ENCODE measurements at regions not wholly inside any gene's neighbourhood (a gene's known extent, or its start where the extent isn't known, plus 50 kb on each side); places are given as distances from the start of the nearest gene placed in this dataset.

- ChIA-PET CTCF (no interaction called here), POLR2A (ENCODE audit: unreplicated experiment) (no interaction called here)
- no peak overlapping the region for H3K4me2 ChIP-seq (ENCODE audit: low read depth, low read length)
- no peak overlapping the region for H2AK9ac ChIP-seq (replicated peaks; ENCODE audit: low read depth, low read length, poor library complexity)
- H3K56ac ChIP-seq (ENCODE audit: extremely low read depth, insufficient read depth, low read length): no peak overlapping the region
- H4K8ac ChIP-seq (ENCODE audit: low read depth in 2 of 2, low read length in 2 of 2): no peak overlapping the region
- no TSS peak for BruUV-seq (replicated peaks)
- no peak overlapping the region for H3K4me3 ChIP-seq (ENCODE audit: insufficient read depth, low read depth, low read length)
- H3K36me3 ChIP-seq (ENCODE audit: control insufficient read depth, insufficient read depth, low read length): no peaks in the 10 kb centered on the region
- H2BK15ac ChIP-seq (ENCODE audit: low read depth, low read length): no peak overlapping the region
- no peak overlapping the region for H2BK120ac ChIP-seq (ENCODE audit: low read depth, low read length)
- H4K5ac ChIP-seq (ENCODE audit: low read depth, low read length): no peak overlapping the region
- no peak overlapping the region for H2BK20ac ChIP-seq (ENCODE audit: low read depth, low read length)
- no peak overlapping the region for H3K4ac ChIP-seq (ENCODE audit: low read depth, low read length)
- TF ChIP-seq ELK1 (IDR thresholded peaks at IDR 0.05; ENCODE audit: borderline replicate concordance, low read depth, low read length) (no peak), FOS (IDR thresholded peaks at IDR 0.05; ENCODE audit: low read depth, low read length) (no peak), RAD21 (IDR thresholded peaks at IDR 0.05; ENCODE audit: low read length) (no peak)
- ATAC-seq (ENCODE audit: low read depth): no peak
- WGBS, 2 experiments (ENCODE audit: extremely low coverage in 2 of 2, insufficient read length in 1 of 2): 40% methylated on average over 1 of the region's 5 CpGs; no CpG with 5 or more reads in 1 of the 2 experiments
- H2BK5ac ChIP-seq (ENCODE audit: low read depth, low read length, poor library complexity, severe bottlenecking): no peak overlapping the region
- no peak overlapping the region for H4K91ac ChIP-seq (ENCODE audit: insufficient read depth, low read depth, low read length)
- H3K79me1 ChIP-seq (ENCODE audit: low read depth in 1 of 2, low read length in 2 of 2): no peaks in the 10 kb centered on the region
- in situ Hi-C loops (cut with MboI; ENCODE audit: low sequenced_read_pairs) (no loop called here), dilution Hi-C loops (cut with HindIII; ENCODE audit: low sequenced_read_pairs, unreplicated experiment) (no loop called here), intact Hi-C loops (cut with micrococcal nuclease) (loop anchor here (10.0 kb wide), 1 partner anchor 159 kb away; no protein-coding TSS in a partner anchor)
- H3K18ac ChIP-seq (ENCODE audit: low read depth, low read length): no peak overlapping the region
- peaks cover 2% of the 10 kb centered on the region; the same call in 1 of the 2 replicates for H3K9me3 ChIP-seq (ENCODE audit: control insufficient read depth, insufficient read depth, low read length)
- no peak overlapping the region for H2AK5ac ChIP-seq (ENCODE audit: low read depth, low read length)
- no peaks in the 10 kb centered on the region for H3K4me1 ChIP-seq (ENCODE audit: control insufficient read depth, insufficient read depth, low read length)
- DNase-seq: no peak
- H2AFZ ChIP-seq (replicated peaks; ENCODE audit: low read length, poor library complexity): no peak overlapping the region
- H3K27ac ChIP-seq (ENCODE audit: insufficient read depth, low read length): no peak overlapping the region
- H3K27me3 ChIP-seq (ENCODE audit: control insufficient read depth, insufficient read depth, low read length): peaks cover 26% of the 10 kb centered on the region
- no peak overlapping the region for H3K9ac ChIP-seq (ENCODE audit: low read depth, low read length)
- H3K9me1 ChIP-seq (ENCODE audit: insufficient read depth, low read length): no peaks in the 10 kb centered on the region
- H3K14ac ChIP-seq (replicated peaks; ENCODE audit: low read depth, low read length): no peak overlapping the region
- no peak overlapping the region for H3K23ac ChIP-seq (ENCODE audit: low read depth, low read length)
- no peaks in the 10 kb centered on the region for H4K20me1 ChIP-seq (ENCODE audit: insufficient read depth, low read length)
Measured at GRCh38 chr15:69643476-69643875, 190.9 kb downstream of the RPLP1 start.
